ENCODE measurements at regions not wholly inside any gene's neighbourhood (a gene's known extent, or its start where the extent isn't known, plus 50 kb on each side); places are given as distances from the start of the nearest gene placed in this dataset.

- peaks cover 0 to 19% (median 11%) of the 10 kb centered on the region in 3 donors for H3K27me3 ChIP-seq (ENCODE audit: control insufficient read depth in 3 of 3, insufficient read depth in 3 of 3, low read length in 3 of 3)
Observed at GRCh38 chr9:134267881-134268724, 58.2 kb upstream of the RXRA start.

GRCh38 chr9:134268747-134269146 lies 57.5 kb upstream of the RXRA start:
- Histone ChIP-seq H3K27ac (ENCODE audit: low read depth, low read length) (no peak overlapping the region), H3K36me3 (ENCODE audit: control insufficient read depth in 3 of 3, insufficient read depth in 3 of 3, low read length in 3 of 3) (no peaks in the 10 kb centered on the region), H3K9ac (ENCODE audit: low read depth in 1 of 3, low read length in 3 of 3) (peak overlapping the region in 1 of 3 donors; percentile 74), H3K9me3 (ENCODE audit: control insufficient read depth in 3 of 3, low read length in 3 of 3) (peaks cover 0 to 2% (median 0%) of the 10 kb centered on the region in 3 donors), H3K27me3 (ENCODE audit: control insufficient read depth in 3 of 3, insufficient read depth in 3 of 3, low read length in 3 of 3) (peaks cover 0 to 19% (median 11%) of the 10 kb centered on the region in 3 donors), H3K4me3 (ENCODE audit: low read length in 3 of 3) (no peak overlapping the region), H3K4me1 (ENCODE audit: control insufficient read depth in 3 of 3, insufficient read depth in 3 of 3, low read length in 3 of 3) (peaks cover 10 to 27% (median 23%) of the 10 kb centered on the region in 3 donors)

More at GRCh38 chr9:134267881-134268724, 58.2 kb upstream of the RXRA start:
- peaks cover 13 to 29% (median 26%) of the 10 kb centered on the region in 3 donors for H3K4me1 ChIP-seq (ENCODE audit: control insufficient read depth in 3 of 3, insufficient read depth in 3 of 3, low read length in 3 of 3)
- peak overlapping the region in 1 of 3 donors; percentile 22 for H3K4me3 ChIP-seq (ENCODE audit: low read length in 3 of 3)
- peak overlapping the region in 2 of 3 donors; percentile 51 to 74 for H3K9ac ChIP-seq (ENCODE audit: low read depth in 1 of 3, low read length in 3 of 3)
- H3K36me3 ChIP-seq (ENCODE audit: control insufficient read depth in 3 of 3, insufficient read depth in 3 of 3, low read length in 3 of 3): no peaks in the 10 kb centered on the region
- peaks cover 0 to 2% (median 0%) of the 10 kb centered on the region in 3 donors for H3K9me3 ChIP-seq (ENCODE audit: control insufficient read depth in 3 of 3, low read length in 3 of 3)
- H3K27ac ChIP-seq (ENCODE audit: low read depth, low read length): no peak overlapping the region

GRCh38 chr9:134271338-134272301 lies 54.6 kb upstream of the RXRA start:
- Histone ChIP-seq H3K4me3 (ENCODE audit: low read length in 3 of 3) (no peak overlapping the region), H3K36me3 (ENCODE audit: control insufficient read depth in 3 of 3, insufficient read depth in 3 of 3, low read length in 3 of 3) (no peaks in the 10 kb centered on the region), H3K27me3 (ENCODE audit: control insufficient read depth in 3 of 3, insufficient read depth in 3 of 3, low read length in 3 of 3) (peaks cover 0 to 9% (median 2%) of the 10 kb centered on the region in 3 donors), H3K27ac (ENCODE audit: low read depth, low read length) (no peak overlapping the region), H3K9me3 (ENCODE audit: control insufficient read depth in 3 of 3, low read length in 3 of 3) (peaks cover 0 to 2% (median 0%) of the 10 kb centered on the region in 3 donors), H3K9ac (ENCODE audit: low read depth in 1 of 3, low read length in 3 of 3) (no peak overlapping the region), H3K4me1 (ENCODE audit: control insufficient read depth in 3 of 3, insufficient read depth in 3 of 3, low read length in 3 of 3) (peaks cover 10 to 27% (median 20%) of the 10 kb centered on the region in 3 donors)

- no peaks in the 10 kb centered on the region for H3K36me3 ChIP-seq (ENCODE audit: control insufficient read depth in 3 of 3, insufficient read depth in 3 of 3, low read length in 3 of 3)
- H3K9me3 ChIP-seq (ENCODE audit: control insufficient read depth in 3 of 3, low read length in 3 of 3): peaks cover 0 to 2% (median 0%) of the 10 kb centered on the region in 3 donors
- peaks cover 0 to 9% (median 2%) of the 10 kb centered on the region in 3 donors for H3K27me3 ChIP-seq (ENCODE audit: control insufficient read depth in 3 of 3, insufficient read depth in 3 of 3, low read length in 3 of 3)
- H3K27ac ChIP-seq (ENCODE audit: low read depth, low read length): no peak overlapping the region
- no peak overlapping the region for H3K4me3 ChIP-seq (ENCODE audit: low read length in 3 of 3)
- H3K4me1 ChIP-seq (ENCODE audit: control insufficient read depth in 3 of 3, insufficient read depth in 3 of 3, low read length in 3 of 3): peaks cover 9 to 20% (median 14%) of the 10 kb centered on the region in 3 donors
- H3K9ac ChIP-seq (ENCODE audit: low read depth in 1 of 3, low read length in 3 of 3): peak overlapping the region in 1 of 3 donors; percentile 40
Observed at GRCh38 chr9:134272302-134273023, 53.8 kb upstream of the RXRA start.

- no peaks in the 10 kb centered on the region for H3K36me3 ChIP-seq (ENCODE audit: control insufficient read depth in 3 of 3, insufficient read depth in 3 of 3, low read length in 3 of 3)
- peaks cover 0 to 9% (median 2%) of the 10 kb centered on the region in 3 donors for H3K27me3 ChIP-seq (ENCODE audit: control insufficient read depth in 3 of 3, insufficient read depth in 3 of 3, low read length in 3 of 3)
- H3K9ac ChIP-seq (ENCODE audit: low read depth in 1 of 3, low read length in 3 of 3): no peak overlapping the region
- peaks cover 0 to 4% (median 2%) of the 10 kb centered on the region in 3 donors for H3K9me3 ChIP-seq (ENCODE audit: control insufficient read depth in 3 of 3, low read length in 3 of 3)
- peaks cover 0 to 9% (median 2%) of the 10 kb centered on the region in 3 donors for H3K4me1 ChIP-seq (ENCODE audit: control insufficient read depth in 3 of 3, insufficient read depth in 3 of 3, low read length in 3 of 3)
- no peak overlapping the region for H3K4me3 ChIP-seq (ENCODE audit: low read length in 3 of 3)
- H3K27ac ChIP-seq (ENCODE audit: low read depth, low read length): no peak overlapping the region
Observed at GRCh38 chr9:134273647-134274046, 52.6 kb upstream of the RXRA start.

GRCh38 chr9:134275375-134275774 lies 50.9 kb upstream of the RXRA start:
- Histone ChIP-seq H3K27me3 (ENCODE audit: control insufficient read depth in 3 of 3, insufficient read depth in 3 of 3, low read length in 3 of 3) (peaks cover 0 to 3% (median 2%) of the 10 kb centered on the region in 3 donors), H3K27ac (ENCODE audit: low read depth, low read length) (no peak overlapping the region)

GRCh38 chr9:134276453-134277245 lies 49.6 kb upstream of the RXRA start:
- Histone ChIP-seq H3K4me1 (ENCODE audit: control insufficient read depth in 3 of 3, insufficient read depth in 3 of 3, low read length in 3 of 3) (peaks cover 0 to 7% (median 0%) of the 10 kb centered on the region in 3 donors), H3K9ac (ENCODE audit: low read depth in 1 of 3, low read length in 3 of 3) (no peak overlapping the region), H3K27me3 (ENCODE audit: control insufficient read depth in 3 of 3, insufficient read depth in 3 of 3, low read length in 3 of 3) (peaks cover 0 to 3% (median 2%) of the 10 kb centered on the region in 3 donors), H3K4me3 (ENCODE audit: low read length in 3 of 3) (no peak overlapping the region), H3K27ac (ENCODE audit: low read depth, low read length) (no peak overlapping the region), H3K36me3 (ENCODE audit: control insufficient read depth in 3 of 3, insufficient read depth in 3 of 3, low read length in 3 of 3) (no peaks in the 10 kb centered on the region), H3K9me3 (ENCODE audit: control insufficient read depth in 3 of 3, low read length in 3 of 3) (peaks cover 0 to 4% (median 0%) of the 10 kb centered on the region in 3 donors)

More at GRCh38 chr9:134275375-134275774, 50.9 kb upstream of the RXRA start:
- Histone ChIP-seq H3K36me3 (ENCODE audit: control insufficient read depth in 3 of 3, insufficient read depth in 3 of 3, low read length in 3 of 3) (no peaks in the 10 kb centered on the region), H3K4me1 (ENCODE audit: control insufficient read depth in 3 of 3, insufficient read depth in 3 of 3, low read length in 3 of 3) (peaks cover 0 to 7% (median 0%) of the 10 kb centered on the region in 3 donors), H3K4me3 (ENCODE audit: low read length in 3 of 3) (no peak overlapping the region), H3K9ac (ENCODE audit: low read depth in 1 of 3, low read length in 3 of 3) (no peak overlapping the region), H3K9me3 (ENCODE audit: control insufficient read depth in 3 of 3, low read length in 3 of 3) (peaks cover 0 to 4% (median 0%) of the 10 kb centered on the region in 3 donors)
